ENCODE measurements at regions not wholly inside any gene's neighbourhood (a gene's known extent, or its start where the extent isn't known, plus 50 kb on each side); places are given as distances from the start of the nearest gene placed in this dataset.

DNA sequence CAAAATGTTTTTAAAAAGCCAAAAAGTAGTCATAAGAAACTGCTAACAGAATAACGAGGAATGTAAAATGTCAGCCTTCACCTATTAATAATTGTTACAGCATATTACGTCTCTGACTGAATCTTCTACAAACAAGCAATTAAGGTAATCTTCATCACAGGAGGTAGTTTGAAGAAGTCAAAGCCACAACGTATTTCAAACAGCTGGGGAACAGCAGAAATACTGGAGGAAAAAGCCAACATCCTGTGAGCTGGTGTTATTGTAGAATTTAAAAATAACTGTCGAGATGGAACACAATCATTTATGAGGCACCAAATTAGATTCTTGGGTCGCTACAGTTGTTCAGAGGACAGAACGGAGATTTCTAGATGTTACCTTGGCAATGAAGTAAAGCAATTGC is 450.5 kb downstream of the AGTPBP1 start:
- no peak for ATAC-seq
- Histone ChIP-seq H3K79me2 (ENCODE audit: low read length) (no peaks in the 10 kb centered on the region), H3K4me2 (ENCODE audit: low read length) (no peak overlapping the region), H4K20me1 (ENCODE audit: low read length) (no peaks in the 10 kb centered on the region), H3K4me3 (ENCODE audit: low read length) (no peak overlapping the region), H3K9me2 (replicated peaks; ENCODE audit: low read length) (no peaks in the 10 kb centered on the region), H3F3A (ENCODE audit: low read length, unreplicated experiment) (no peaks in the 10 kb centered on the region), H3K27ac (ENCODE audit: low read length) (no peak overlapping the region), H3K27me3 (ENCODE audit: low read length) (no peaks in the 10 kb centered on the region), H3K36me3 (ENCODE audit: low read depth, low read length) (no peaks in the 10 kb centered on the region), H2AFZ (ENCODE audit: low read length) (no peak overlapping the region), H3K9me3 (ENCODE audit: low read length) (no peaks in the 10 kb centered on the region), H3K9ac (ENCODE audit: low read length) (no peak overlapping the region), H3K4me1 (ENCODE audit: insufficient read depth, low read length) (no peaks in the 10 kb centered on the region)
- DNase-seq: no peak
- BruUV-seq (replicated peaks): no TSS peak
- intact Hi-C loops (cut with micrococcal nuclease): no loop called here
- TF ChIP-seq EZH2 (IDR thresholded peaks at IDR 0.05; ENCODE audit: low read length, unreplicated experiment): no peak
- TF ChIP-seq EZH2phosphoT487 (IDR thresholded peaks at IDR 0.05; ENCODE audit: borderline replicate concordance, low read length): no peak
- TF ChIP-seq, protein P1, sequence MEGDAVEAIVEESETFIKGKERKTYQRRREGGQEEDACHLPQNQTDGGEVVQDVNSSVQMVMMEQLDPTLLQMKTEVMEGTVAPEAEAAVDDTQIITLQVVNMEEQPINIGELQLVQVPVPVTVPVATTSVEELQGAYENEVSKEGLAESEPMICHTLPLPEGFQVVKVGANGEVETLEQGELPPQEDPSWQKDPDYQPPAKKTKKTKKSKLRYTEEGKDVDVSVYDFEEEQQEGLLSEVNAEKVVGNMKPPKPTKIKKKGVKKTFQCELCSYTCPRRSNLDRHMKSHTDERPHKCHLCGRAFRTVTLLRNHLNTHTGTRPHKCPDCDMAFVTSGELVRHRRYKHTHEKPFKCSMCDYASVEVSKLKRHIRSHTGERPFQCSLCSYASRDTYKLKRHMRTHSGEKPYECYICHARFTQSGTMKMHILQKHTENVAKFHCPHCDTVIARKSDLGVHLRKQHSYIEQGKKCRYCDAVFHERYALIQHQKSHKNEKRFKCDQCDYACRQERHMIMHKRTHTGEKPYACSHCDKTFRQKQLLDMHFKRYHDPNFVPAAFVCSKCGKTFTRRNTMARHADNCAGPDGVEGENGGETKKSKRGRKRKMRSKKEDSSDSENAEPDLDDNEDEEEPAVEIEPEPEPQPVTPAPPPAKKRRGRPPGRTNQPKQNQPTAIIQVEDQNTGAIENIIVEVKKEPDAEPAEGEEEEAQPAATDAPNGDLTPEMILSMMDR (conservative IDR thresholded peaks at IDR 0.05; ENCODE audit: low read depth, low read length): no peak
- CTCF ChIA-PET: no interaction called here
- POLR2A ChIA-PET (ENCODE audit: unreplicated experiment): no interaction called here

DNA sequence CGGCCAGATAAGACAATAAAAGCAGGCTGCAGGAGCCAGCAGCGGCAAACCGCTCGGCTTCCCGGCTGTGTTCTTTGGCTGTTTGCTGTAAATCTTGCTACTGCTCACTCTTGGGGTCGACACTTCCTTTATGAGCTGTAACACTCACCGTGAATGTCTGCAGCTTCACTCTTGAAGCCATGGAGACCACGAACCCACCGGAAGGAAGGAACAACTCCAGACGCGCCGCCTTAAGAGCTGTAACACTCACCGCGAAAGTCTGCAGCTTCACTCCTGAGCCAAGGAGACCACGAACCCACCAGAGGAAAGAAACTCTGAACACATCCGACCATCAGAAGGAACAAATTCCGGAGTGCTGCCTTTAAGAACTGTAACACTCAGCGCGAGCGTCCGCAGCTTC is 451.7 kb downstream of the AGTPBP1 start:
- no peak for DNase-seq
- CTCF ChIA-PET: no interaction called here
- no peaks in the 10 kb centered on the region for H3K27me3 ChIP-seq (ENCODE audit: low read length)
- H3K27ac ChIP-seq (ENCODE audit: low read length): no peak overlapping the region
- no TSS peak for BruUV-seq (replicated peaks)
- no peaks in the 10 kb centered on the region for H3K36me3 ChIP-seq (ENCODE audit: low read depth, low read length)
- H3K9ac ChIP-seq (ENCODE audit: low read length): no peak overlapping the region
- no peaks in the 10 kb centered on the region for H3K9me3 ChIP-seq (ENCODE audit: low read length)
- TF ChIP-seq, protein P1 (conservative IDR thresholded peaks at IDR 0.05; ENCODE audit: low read depth, low read length): no peak
- TF ChIP-seq EZH2phosphoT487 (IDR thresholded peaks at IDR 0.05; ENCODE audit: borderline replicate concordance, low read length): no peak
- no peak for TF ChIP-seq EZH2 (IDR thresholded peaks at IDR 0.05; ENCODE audit: low read length, unreplicated experiment)
- no peak overlapping the region for H3K4me3 ChIP-seq (ENCODE audit: low read length)
- H3F3A ChIP-seq (ENCODE audit: low read length, unreplicated experiment): no peaks in the 10 kb centered on the region
- H3K4me1 ChIP-seq (ENCODE audit: insufficient read depth, low read length): no peaks in the 10 kb centered on the region
- POLR2A ChIA-PET (ENCODE audit: unreplicated experiment): no interaction called here
- no peak for ATAC-seq
- no peaks in the 10 kb centered on the region for H3K79me2 ChIP-seq (ENCODE audit: low read length)
- intact Hi-C loops (cut with micrococcal nuclease): no loop called here
- no peaks in the 10 kb centered on the region for H3K9me2 ChIP-seq (replicated peaks; ENCODE audit: low read length)
- H4K20me1 ChIP-seq (ENCODE audit: low read length): no peaks in the 10 kb centered on the region
- no peak overlapping the region for H2AFZ ChIP-seq (ENCODE audit: low read length)
- no peak overlapping the region for H3K4me2 ChIP-seq (ENCODE audit: low read length)

GRCh38 chr9:85289142-85289541 is 452.6 kb downstream of the AGTPBP1 start:
- POLR2A ChIA-PET (ENCODE audit: unreplicated experiment): no interaction called here

More at GRCh38 chr9:85289142-85289541, 452.6 kb downstream of the AGTPBP1 start:
- no peaks in the 10 kb centered on the region for H3K9me2 ChIP-seq (replicated peaks; ENCODE audit: low read length)
- intact Hi-C loops (cut with micrococcal nuclease): no loop called here
- H3F3A ChIP-seq (ENCODE audit: low read length, unreplicated experiment): no peaks in the 10 kb centered on the region
- H2AFZ ChIP-seq (ENCODE audit: low read length): no peak overlapping the region
- ATAC-seq: no peak
- no peaks in the 10 kb centered on the region for H3K9me3 ChIP-seq (ENCODE audit: low read length)
- no peaks in the 10 kb centered on the region for H3K27me3 ChIP-seq (ENCODE audit: low read length)
- no peak overlapping the region for H3K4me2 ChIP-seq (ENCODE audit: low read length)
- H3K36me3 ChIP-seq (ENCODE audit: low read depth, low read length): no peaks in the 10 kb centered on the region
- no TSS peak for BruUV-seq (replicated peaks)
- no peak overlapping the region for H3K27ac ChIP-seq (ENCODE audit: low read length)
- CTCF ChIA-PET: no interaction called here
- H3K9ac ChIP-seq (ENCODE audit: low read length): no peak overlapping the region
- no peaks in the 10 kb centered on the region for H3K4me1 ChIP-seq (ENCODE audit: insufficient read depth, low read length)
- DNase-seq: no peak
- H3K79me2 ChIP-seq (ENCODE audit: low read length): no peaks in the 10 kb centered on the region
- no peak overlapping the region for H3K4me3 ChIP-seq (ENCODE audit: low read length)
- no peaks in the 10 kb centered on the region for H4K20me1 ChIP-seq (ENCODE audit: low read length)
- TF ChIP-seq EZH2 (IDR thresholded peaks at IDR 0.05; ENCODE audit: low read length, unreplicated experiment) (no peak), EZH2phosphoT487 (IDR thresholded peaks at IDR 0.05; ENCODE audit: borderline replicate concordance, low read length) (no peak)
- TF ChIP-seq, protein P1 (conservative IDR thresholded peaks at IDR 0.05; ENCODE audit: low read depth, low read length): no peak

Data from PC-3 (cell line).